ENCODE measurements at regions not wholly inside any gene's neighbourhood (a gene's known extent, or its start where the extent isn't known, plus 50 kb on each side); places are given as distances from the start of the nearest gene placed in this dataset.
A peak's percentile ranks its signal among the peaks of the same experiment; 100 is the strongest.

GRCh38 chr6:22017766-22018165, 279.1 kb downstream of the PRL start:
- H3K27me3 ChIP-seq = no peaks in the 10 kb centered on the region
- peaks cover 0 to 13% (median 3%) of the 10 kb centered on the region in 4 donors for H3K36me3 ChIP-seq
- H3K27ac ChIP-seq (replicated peaks in 1 of 4) = peak overlapping the region in 1 of 4 donors; percentile 13
- DNase-seq (ENCODE audit: extremely low spot score) = no peak
- intact Hi-C loops (cut with DNase I) = no loop called here
- no peak for TF ChIP-seq EP300 (IDR thresholded peaks at IDR 0.05)
- no peak for TF ChIP-seq POLR2A (IDR thresholded peaks at IDR 0.05; ENCODE audit: low read depth)
- no peak for TF ChIP-seq CTCF (IDR thresholded peaks at IDR 0.05)
- TF ChIP-seq POLR2AphosphoS5 (IDR thresholded peaks at IDR 0.05) = no peak
- H3K9me3 ChIP-seq = peaks cover 0 to 11% (median 4%) of the 10 kb centered on the region in 4 donors
- peaks cover 0 to 21% (median 11%) of the 10 kb centered on the region in 4 donors for H3K4me1 ChIP-seq
- 53% methylated on average over 4 of the region's 4 CpGs for WGBS
- H3K4me3 ChIP-seq = no peak overlapping the region

- DNase-seq (ENCODE audit: extremely low spot score) = peak; percentile 74
- no peak overlapping the region for H3K4me3 ChIP-seq
- 97% methylated on average over 5 of the region's 5 CpGs for WGBS
- intact Hi-C loops (cut with DNase I) = no loop called here
- no peak overlapping the region for H3K27ac ChIP-seq (replicated peaks in 1 of 4)
- peaks cover 0 to 21% (median 11%) of the 10 kb centered on the region in 4 donors for H3K4me1 ChIP-seq
- TF ChIP-seq POLR2A (IDR thresholded peaks at IDR 0.05; ENCODE audit: low read depth) = no peak
- TF ChIP-seq CTCF (IDR thresholded peaks at IDR 0.05) = no peak
- TF ChIP-seq POLR2AphosphoS5 (IDR thresholded peaks at IDR 0.05) = no peak
- TF ChIP-seq EP300 (IDR thresholded peaks at IDR 0.05) = no peak
- no peaks in the 10 kb centered on the region for H3K27me3 ChIP-seq
- H3K9me3 ChIP-seq = peaks cover 0 to 11% (median 4%) of the 10 kb centered on the region in 4 donors
- H3K36me3 ChIP-seq = peaks cover 0 to 14% (median 3%) of the 10 kb centered on the region in 4 donors
These were observed 277.0 kb downstream of the PRL start for GRCh38 chr6:22019857-22020256.

GRCh38 chr6:22020299-22021003, 276.4 kb downstream of the PRL start:
- H3K27me3 ChIP-seq = no peaks in the 10 kb centered on the region
- intact Hi-C loops (cut with DNase I) = no loop called here

DNA sequence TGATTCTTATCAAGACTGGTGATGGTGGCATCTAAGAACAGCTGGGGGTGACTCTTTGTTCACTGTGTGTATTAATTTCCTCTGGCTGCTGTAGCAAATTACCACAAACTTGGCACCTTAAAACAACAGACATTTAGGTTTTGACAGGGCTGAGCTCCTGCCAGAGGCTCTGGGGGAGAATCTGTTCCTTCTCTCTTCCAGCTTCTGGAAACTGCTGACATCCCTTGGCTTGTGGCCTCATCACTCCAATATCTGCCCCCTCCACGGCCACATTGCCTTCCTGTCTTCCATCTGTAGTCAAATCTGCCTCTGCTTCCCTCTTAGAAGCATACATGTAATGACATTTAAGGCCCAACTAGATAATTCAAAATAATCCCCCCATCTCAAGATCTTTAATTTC, 274.9 kb downstream of the PRL start:
- peaks cover 0 to 14% (median 3%) of the 10 kb centered on the region in 4 donors for H3K36me3 ChIP-seq
- WGBS = 100% methylated on average over 1 of the region's 1 CpG
- peaks cover 10 to 32% (median 23%) of the 10 kb centered on the region in 4 donors for H3K4me1 ChIP-seq
- TF ChIP-seq EP300 (IDR thresholded peaks at IDR 0.05) (no peak), POLR2AphosphoS5 (IDR thresholded peaks at IDR 0.05) (no peak), CTCF (IDR thresholded peaks at IDR 0.05) (no peak), POLR2A (IDR thresholded peaks at IDR 0.05; ENCODE audit: low read depth) (no peak)
- no peaks in the 10 kb centered on the region for H3K27me3 ChIP-seq
- peaks cover 0 to 11% (median 4%) of the 10 kb centered on the region in 4 donors for H3K9me3 ChIP-seq
- intact Hi-C loops (cut with DNase I) = no loop called here
- no peak for DNase-seq (ENCODE audit: extremely low spot score)
- no peak overlapping the region for H3K27ac ChIP-seq (replicated peaks in 1 of 4)
- H3K4me3 ChIP-seq = no peak overlapping the region

More at GRCh38 chr6:22020299-22021003, 276.4 kb downstream of the PRL start:
- Histone ChIP-seq H3K4me3 (no peak overlapping the region), H3K36me3 (peaks cover 0 to 14% (median 3%) of the 10 kb centered on the region in 4 donors), H3K27ac (replicated peaks in 1 of 4) (no peak overlapping the region), H3K4me1 (peaks cover 3 to 24% (median 16%) of the 10 kb centered on the region in 4 donors), H3K9me3 (peaks cover 0 to 11% (median 4%) of the 10 kb centered on the region in 4 donors)
- DNase-seq (ENCODE audit: extremely low spot score) = peak; percentile 57
- no peak for TF ChIP-seq EP300 (IDR thresholded peaks at IDR 0.05)
- WGBS = 82% methylated on average over 5 of the region's 5 CpGs

- H3K4me1 ChIP-seq = peaks cover 10 to 31% (median 25%) of the 10 kb centered on the region in 4 donors
- intact Hi-C loops (cut with DNase I) = no loop called here
- no peak overlapping the region for H3K4me3 ChIP-seq
- H3K36me3 ChIP-seq = peaks cover 0 to 14% (median 3%) of the 10 kb centered on the region in 4 donors
- 84% methylated on average over 5 of the region's 5 CpGs for WGBS
- H3K27me3 ChIP-seq = no peaks in the 10 kb centered on the region
- DNase-seq (ENCODE audit: extremely low spot score) = no peak
- H3K27ac ChIP-seq (replicated peaks in 1 of 4) = no peak overlapping the region
- TF ChIP-seq EP300 (IDR thresholded peaks at IDR 0.05) (no peak), CTCF (IDR thresholded peaks at IDR 0.05) (no peak), POLR2A (IDR thresholded peaks at IDR 0.05; ENCODE audit: low read depth) (no peak), POLR2AphosphoS5 (IDR thresholded peaks at IDR 0.05) (no peak)
- peaks cover 0 to 11% (median 4%) of the 10 kb centered on the region in 4 donors for H3K9me3 ChIP-seq
These were observed 272.9 kb downstream of the PRL start for GRCh38 chr6:22023937-22024336.

Data from esophagus muscularis mucosa (tissue), 4 donors.